ENCODE measurements at regions not wholly inside any gene's neighbourhood (a gene's known extent, or its start where the extent isn't known, plus 50 kb on each side); places are given as distances from the start of the nearest gene placed in this dataset.

DNA sequence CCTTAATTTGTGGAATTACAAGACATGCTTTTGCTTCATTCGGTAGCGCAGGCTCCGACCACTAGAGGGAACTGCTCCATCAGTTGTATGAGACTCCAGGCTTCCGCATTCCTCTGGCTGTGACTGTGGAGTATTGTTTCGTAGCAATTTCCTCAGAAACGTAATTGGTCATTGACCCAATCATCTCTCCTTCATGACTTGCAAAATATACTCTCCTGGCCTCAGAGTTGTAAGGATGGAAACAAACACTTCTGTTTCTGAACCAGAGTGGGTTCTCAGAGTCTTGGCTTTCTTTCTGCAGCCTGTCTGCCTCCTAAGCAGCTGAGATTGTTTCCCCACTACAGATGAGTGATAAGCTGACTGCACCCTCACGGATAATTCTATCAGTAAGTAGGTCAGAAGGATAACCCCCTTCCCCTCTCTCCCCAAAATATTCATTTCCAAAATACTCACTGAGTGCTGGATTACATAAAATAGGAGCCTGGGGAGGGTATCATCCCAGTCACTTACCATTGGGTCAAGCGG is 146.8 kb upstream of the ZC3H12C start (continued):
- TF ChIP-seq SMAD3 (CRISPR knock-in tag; IDR thresholded peaks at IDR 0.05) (0 out of 2 replicates have a peak, but pooled peaks have one; percentile 28), XBP1 (CRISPR knock-in tag; IDR thresholded peaks at IDR 0.05) (no peak), KAT8 (CRISPR knock-in tag; IDR thresholded peaks at IDR 0.05) (peak; percentile 75), SOX13 (IDR thresholded peaks at IDR 0.05) (no peak), SOX13 (CRISPR knock-in tag; conservative IDR thresholded peaks at IDR 0.05 in 1 of 2, IDR thresholded peaks at IDR 0.05 in 1 of 2) (peak in 1 of 2 experiments; percentile 47; a peak in 1 of 4 replicates), YEATS2 (CRISPR knock-in tag; IDR thresholded peaks at IDR 0.05; ENCODE audit: borderline replicate concordance) (0 out of 2 replicates have a peak, but pooled peaks have one; percentile 23), NR2C2 (CRISPR knock-in tag; IDR thresholded peaks at IDR 0.05; ENCODE audit: borderline replicate concordance) (no peak), ZBTB21 (CRISPR knock-in tag; IDR thresholded peaks at IDR 0.05) (peak; percentile 85), ZNF614 (CRISPR knock-in tag; IDR thresholded peaks at IDR 0.05; ENCODE audit: borderline replicate concordance) (0 out of 2 replicates have a peak, but pooled peaks have one; percentile 57), GATAD2A (CRISPR knock-in tag; IDR thresholded peaks at IDR 0.05) (peak; percentile 25; the same call in 1 of the 2 replicates), GABPA (IDR thresholded peaks at IDR 0.05; ENCODE audit: low read depth, low read length) (no peak), GABPA (CRISPR knock-in tag; IDR thresholded peaks at IDR 0.05; ENCODE audit: low read depth) (peak; percentile 21; the same call in 1 of the 2 replicates), EP300 (IDR thresholded peaks at IDR 0.05; ENCODE audit: low read depth in 2 of 2, low read length in 2 of 2) (0 out of 4 replicates have a peak, but pooled peaks of 1 of the 2 experiments have one; percentile 7), EP300 (CRISPR knock-in tag; IDR thresholded peaks at IDR 0.05; ENCODE audit: borderline replicate concordance) (no peak), NFE2L2 (IDR thresholded peaks at IDR 0.05; ENCODE audit: low read length) (peak; percentile 89), HDAC2 (CRISPR knock-in tag; IDR thresholded peaks at IDR 0.05) (0 out of 2 replicates have a peak, but pooled peaks have one; percentile 20), SRY (CRISPR knock-in tag; IDR thresholded peaks at IDR 0.05) (no peak), IRF2 (CRISPR knock-in tag; IDR thresholded peaks at IDR 0.05) (0 out of 2 replicates have a peak, but pooled peaks have one; percentile 35), PHF21A (CRISPR knock-in tag; IDR thresholded peaks at IDR 0.05) (peak; percentile 23; the same call in 1 of the 2 replicates), FOSL2 (CRISPR knock-in tag; IDR thresholded peaks at IDR 0.05) (peak; percentile 34; the same call in 1 of the 2 replicates), CREB1 (IDR thresholded peaks at IDR 0.05) (peak; percentile 34; the same call in 1 of the 2 replicates), CREB1 (CRISPR knock-in tag; IDR thresholded peaks at IDR 0.05) (peak; percentile 68), TCF7L2 (IDR thresholded peaks at IDR 0.05; ENCODE audit: low read depth, low read length) (no peak), SMC3 (IDR thresholded peaks at IDR 0.05; ENCODE audit: low read length) (peak; percentile 65), THAP11 (CRISPR knock-in tag; IDR thresholded peaks at IDR 0.05) (peak; percentile 43; the same call in 1 of the 2 replicates), HOXA3 (CRISPR knock-in tag; IDR thresholded peaks at IDR 0.05) (peak; percentile 44; the same call in 1 of the 2 replicates)
- TF ChIP-seq, protein P1, sequence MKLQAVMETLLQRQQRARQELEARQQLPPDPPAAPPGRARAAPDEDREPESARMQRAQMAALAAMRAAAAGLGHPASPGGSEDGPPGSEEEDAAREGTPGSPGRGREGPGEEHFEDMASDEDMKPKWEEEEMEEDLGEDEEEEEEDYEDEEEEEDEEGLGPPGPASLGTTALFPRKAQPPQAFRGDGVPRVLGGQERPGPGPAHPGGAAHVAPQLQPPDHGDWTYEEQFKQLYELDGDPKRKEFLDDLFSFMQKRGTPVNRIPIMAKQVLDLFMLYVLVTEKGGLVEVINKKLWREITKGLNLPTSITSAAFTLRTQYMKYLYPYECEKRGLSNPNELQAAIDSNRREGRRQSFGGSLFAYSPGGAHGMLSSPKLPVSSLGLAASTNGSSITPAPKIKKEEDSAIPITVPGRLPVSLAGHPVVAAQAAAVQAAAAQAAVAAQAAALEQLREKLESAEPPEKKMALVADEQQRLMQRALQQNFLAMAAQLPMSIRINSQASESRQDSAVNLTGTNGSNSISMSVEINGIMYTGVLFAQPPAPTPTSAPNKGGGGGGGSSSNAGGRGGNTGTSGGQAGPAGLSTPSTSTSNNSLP (IDR thresholded peaks at IDR 0.05; ENCODE audit: low read depth, low read length), result peak; percentile 65
- TF ChIP-seq, protein P2, sequence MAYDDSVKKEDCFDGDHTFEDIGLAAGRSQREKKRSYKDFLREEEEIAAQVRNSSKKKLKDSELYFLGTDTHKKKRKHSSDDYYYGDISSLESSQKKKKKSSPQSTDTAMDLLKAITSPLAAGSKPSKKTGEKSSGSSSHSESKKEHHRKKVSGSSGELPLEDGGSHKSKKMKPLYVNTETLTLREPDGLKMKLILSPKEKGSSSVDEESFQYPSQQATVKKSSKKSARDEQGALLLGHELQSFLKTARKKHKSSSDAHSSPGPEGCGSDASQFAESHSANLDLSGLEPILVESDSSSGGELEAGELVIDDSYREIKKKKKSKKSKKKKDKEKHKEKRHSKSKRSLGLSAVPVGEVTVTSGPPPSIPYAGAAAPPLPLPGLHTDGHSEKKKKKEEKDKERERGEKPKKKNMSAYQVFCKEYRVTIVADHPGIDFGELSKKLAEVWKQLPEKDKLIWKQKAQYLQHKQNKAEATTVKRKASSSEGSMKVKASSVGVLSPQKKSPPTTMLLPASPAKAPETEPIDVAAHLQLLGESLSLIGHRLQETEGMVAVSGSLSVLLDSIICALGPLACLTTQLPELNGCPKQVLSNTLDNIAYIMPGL (CRISPR knock-in tag; IDR thresholded peaks at IDR 0.05; ENCODE audit: borderline replicate concordance in 1 of 2, low read depth in 1 of 2), result peak in 1 of 2 experiments; percentile 23; a peak in 1 of 4 replicates
- TF ChIP-seq, protein P3, sequence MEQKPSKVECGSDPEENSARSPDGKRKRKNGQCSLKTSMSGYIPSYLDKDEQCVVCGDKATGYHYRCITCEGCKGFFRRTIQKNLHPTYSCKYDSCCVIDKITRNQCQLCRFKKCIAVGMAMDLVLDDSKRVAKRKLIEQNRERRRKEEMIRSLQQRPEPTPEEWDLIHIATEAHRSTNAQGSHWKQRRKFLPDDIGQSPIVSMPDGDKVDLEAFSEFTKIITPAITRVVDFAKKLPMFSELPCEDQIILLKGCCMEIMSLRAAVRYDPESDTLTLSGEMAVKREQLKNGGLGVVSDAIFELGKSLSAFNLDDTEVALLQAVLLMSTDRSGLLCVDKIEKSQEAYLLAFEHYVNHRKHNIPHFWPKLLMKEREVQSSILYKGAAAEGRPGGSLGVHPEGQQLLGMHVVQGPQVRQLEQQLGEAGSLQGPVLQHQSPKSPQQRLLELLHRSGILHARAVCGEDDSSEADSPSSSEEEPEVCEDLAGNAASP (CRISPR knock-in tag; IDR thresholded peaks at IDR 0.05; ENCODE audit: borderline replicate concordance), result peak; percentile 28; the same call in 1 of the 2 replicates

All from HepG2 (cell line).